ENCODE measurements at regions not wholly inside any gene's neighbourhood (a gene's known extent, or its start where the extent isn't known, plus 50 kb on each side); places are given as distances from the start of the nearest gene placed in this dataset.
A peak's percentile ranks its signal among the peaks of the same experiment; 100 is the strongest.

DNA sequence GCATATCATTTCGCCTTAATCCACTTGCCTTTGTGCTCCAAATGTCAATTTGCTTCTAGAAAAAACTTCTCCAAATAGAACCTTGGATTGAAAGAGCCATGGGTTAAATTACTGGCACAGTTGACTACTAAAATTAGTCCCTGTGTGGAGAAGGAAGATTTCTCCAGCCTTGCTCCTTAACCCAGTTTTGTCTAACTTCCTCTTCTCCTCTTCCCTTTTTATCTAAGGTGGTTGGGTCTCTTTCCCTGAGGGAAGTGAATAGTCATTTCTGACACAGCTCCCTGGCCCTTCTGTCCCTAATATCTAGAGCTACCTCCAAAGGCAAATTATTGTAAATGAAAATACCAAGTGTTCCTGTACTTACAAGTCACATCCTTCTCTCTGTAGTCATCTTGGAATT, 527.9 kb upstream of the TBL1XR1 start:
- no peak for DNase-seq (ENCODE audit: extremely low read depth, low read depth)
- H3K4me3 ChIP-seq (replicated peaks; ENCODE audit: low read depth, low read length): no peak overlapping the region
- TF ChIP-seq, protein P1, sequence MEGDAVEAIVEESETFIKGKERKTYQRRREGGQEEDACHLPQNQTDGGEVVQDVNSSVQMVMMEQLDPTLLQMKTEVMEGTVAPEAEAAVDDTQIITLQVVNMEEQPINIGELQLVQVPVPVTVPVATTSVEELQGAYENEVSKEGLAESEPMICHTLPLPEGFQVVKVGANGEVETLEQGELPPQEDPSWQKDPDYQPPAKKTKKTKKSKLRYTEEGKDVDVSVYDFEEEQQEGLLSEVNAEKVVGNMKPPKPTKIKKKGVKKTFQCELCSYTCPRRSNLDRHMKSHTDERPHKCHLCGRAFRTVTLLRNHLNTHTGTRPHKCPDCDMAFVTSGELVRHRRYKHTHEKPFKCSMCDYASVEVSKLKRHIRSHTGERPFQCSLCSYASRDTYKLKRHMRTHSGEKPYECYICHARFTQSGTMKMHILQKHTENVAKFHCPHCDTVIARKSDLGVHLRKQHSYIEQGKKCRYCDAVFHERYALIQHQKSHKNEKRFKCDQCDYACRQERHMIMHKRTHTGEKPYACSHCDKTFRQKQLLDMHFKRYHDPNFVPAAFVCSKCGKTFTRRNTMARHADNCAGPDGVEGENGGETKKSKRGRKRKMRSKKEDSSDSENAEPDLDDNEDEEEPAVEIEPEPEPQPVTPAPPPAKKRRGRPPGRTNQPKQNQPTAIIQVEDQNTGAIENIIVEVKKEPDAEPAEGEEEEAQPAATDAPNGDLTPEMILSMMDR (IDR thresholded peaks at IDR 0.05; ENCODE audit: low read depth, low read length, missing control alignments): no peak

DNA sequence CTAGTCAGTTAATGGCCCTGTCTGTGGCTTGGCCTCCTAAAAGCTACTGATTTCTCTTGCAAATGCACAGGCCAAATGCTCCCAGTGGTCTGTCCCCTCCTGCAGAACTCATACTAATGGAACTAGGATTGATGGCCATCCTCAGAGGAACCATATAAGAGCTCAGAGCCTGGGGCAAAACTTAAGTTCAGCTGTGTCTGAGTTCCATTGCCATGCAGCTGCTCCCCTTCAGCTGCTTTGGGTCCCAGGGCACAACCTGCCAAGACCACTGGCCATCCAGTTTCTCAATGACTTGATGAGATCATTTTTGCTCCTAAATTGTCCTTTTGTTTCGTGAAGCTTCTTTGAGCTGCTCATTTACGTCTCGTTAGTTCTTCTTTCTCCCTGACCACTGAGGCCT, 529.5 kb upstream of the TBL1XR1 start:
- no peak overlapping the region for H3K4me3 ChIP-seq (replicated peaks; ENCODE audit: low read depth, low read length)
- TF ChIP-seq, protein P1 (IDR thresholded peaks at IDR 0.05; ENCODE audit: low read depth, low read length, missing control alignments): no peak
- DNase-seq (ENCODE audit: extremely low read depth, low read depth): no peak

DNA sequence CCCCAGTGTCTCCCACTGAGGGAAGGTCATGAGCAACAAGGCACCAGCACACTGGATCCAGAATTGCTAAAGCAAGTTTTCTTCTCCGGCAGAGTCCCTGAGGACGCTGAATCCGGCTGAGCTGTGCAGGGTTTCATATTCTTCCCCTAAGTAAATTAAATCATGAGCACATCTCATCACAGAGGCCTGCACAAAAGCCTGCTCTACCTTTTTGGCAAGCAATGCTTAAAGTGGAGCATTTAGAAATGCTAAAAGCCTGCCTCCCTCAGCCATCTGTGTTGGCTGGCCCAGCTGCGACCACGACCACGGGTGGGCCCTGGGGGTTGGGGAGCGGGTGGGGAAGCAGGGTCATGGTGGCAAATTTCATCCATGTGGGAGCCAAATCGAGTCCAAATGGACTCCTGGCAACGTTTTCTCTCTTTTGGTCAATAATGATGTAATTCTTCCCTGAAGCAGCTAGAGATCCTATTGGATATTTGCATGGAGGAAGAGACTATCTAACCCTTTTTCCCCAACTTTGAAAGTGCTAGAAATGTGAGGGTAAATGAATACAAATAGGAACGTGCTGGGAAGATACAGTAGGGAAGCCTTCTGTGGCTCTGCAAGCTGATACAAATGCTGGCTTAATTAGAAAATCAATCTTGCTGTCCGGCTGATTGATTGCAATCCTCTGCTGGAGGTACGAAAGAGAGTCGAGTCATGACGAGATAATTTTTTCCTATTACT, 532.8 kb upstream of the TBL1XR1 start:
- H3K4me3 ChIP-seq (replicated peaks; ENCODE audit: low read depth, low read length): no peak overlapping the region
- DNase-seq (ENCODE audit: extremely low read depth, low read depth): no peak
- TF ChIP-seq, protein P1 (IDR thresholded peaks at IDR 0.05; ENCODE audit: low read depth, low read length, missing control alignments): no peak

DNA sequence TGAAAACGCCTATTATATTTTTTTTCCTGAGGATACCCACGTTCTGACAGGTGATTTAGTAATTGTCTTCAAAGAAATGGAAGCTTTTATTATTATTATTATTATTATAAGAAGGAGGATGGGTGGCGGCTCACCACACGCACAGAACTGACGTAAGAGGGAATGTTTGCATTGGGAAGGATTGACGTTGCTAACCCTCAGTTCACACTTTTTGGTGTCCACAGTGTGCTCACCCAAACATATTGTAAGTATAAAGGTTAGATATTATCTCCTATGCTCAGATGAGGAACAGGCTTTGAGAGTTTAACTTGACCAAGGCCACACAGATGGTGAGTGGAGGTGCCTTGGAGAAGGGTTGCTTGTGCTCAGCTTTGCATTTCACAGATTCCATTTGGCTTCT, 533.5 kb upstream of the TBL1XR1 start:
- no peak overlapping the region for H3K4me3 ChIP-seq (replicated peaks; ENCODE audit: low read depth, low read length)
- TF ChIP-seq, protein P1 (IDR thresholded peaks at IDR 0.05; ENCODE audit: low read depth, low read length, missing control alignments): no peak
- DNase-seq (ENCODE audit: extremely low read depth, low read depth): no peak

DNA sequence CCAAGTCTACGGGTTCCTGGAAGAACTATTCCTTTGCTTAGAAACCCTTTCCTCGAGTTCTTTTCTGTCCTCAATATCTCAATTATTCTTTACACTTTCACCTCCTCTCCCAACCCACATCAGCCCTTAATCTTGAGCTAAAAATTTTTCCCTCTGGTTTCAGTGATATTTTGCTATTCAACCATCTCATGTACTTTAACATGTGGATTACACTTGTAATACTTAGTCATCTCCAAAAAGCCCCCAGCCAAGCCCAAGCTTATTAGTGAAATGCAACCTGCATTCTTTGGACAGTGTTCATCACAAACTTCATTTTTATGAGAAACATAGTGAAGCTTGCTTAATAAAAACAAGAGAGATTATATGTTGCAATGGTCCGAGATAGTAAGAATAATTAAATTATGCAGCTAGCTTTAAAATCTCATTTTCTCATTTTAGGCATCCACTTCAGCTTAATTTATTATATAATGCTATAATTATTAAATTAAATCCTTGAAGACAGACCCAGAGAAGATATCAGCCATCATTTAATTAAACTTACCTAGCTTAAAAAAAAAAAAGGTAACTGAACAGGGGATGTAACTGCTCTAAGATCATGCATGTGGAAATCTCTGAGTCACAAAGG, 534.5 kb upstream of the TBL1XR1 start:
- TF ChIP-seq, protein P1 (IDR thresholded peaks at IDR 0.05; ENCODE audit: low read depth, low read length, missing control alignments): no peak
- H3K4me3 ChIP-seq (replicated peaks; ENCODE audit: low read depth, low read length): no peak overlapping the region
- DNase-seq (ENCODE audit: extremely low read depth, low read depth): peak; percentile 52

DNA sequence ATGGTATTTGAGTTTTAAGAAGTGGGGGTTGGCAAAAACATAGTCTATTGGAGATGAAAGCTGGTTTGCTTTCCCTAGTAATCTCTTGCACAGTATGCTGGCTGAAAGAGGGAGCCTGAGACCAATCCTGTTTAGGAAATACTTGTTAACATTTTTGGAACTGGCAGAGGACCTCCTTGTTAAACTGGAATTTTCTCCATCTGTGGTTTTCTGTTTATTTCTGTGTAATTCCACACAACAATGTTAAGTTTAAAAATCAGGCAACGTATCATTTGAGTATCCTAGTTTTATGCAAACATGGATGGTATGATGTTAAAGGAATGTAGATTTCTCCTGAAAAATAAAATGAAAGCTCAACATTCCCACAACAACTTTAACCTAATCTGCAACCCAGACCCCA, 536.0 kb upstream of the TBL1XR1 start:
- no peak for DNase-seq (ENCODE audit: extremely low read depth, low read depth)
- no peak overlapping the region for H3K4me3 ChIP-seq (replicated peaks; ENCODE audit: low read depth, low read length)
- TF ChIP-seq, protein P1 (IDR thresholded peaks at IDR 0.05; ENCODE audit: low read depth, low read length, missing control alignments): no peak

All from HFF-Myc (cell line).